GM12873 (cell line): ENCODE measurements at regions not wholly inside any gene's neighbourhood (a gene's known extent, or its start where the extent isn't known, plus 50 kb on each side); places are given as distances from the start of the nearest gene placed in this dataset.

ENCODE experiments used
- TF ChIP-seq, protein P1 (sequence below): IDR thresholded peaks from 2 replicates; pipeline ENCODE4 v1.5.1; 2012; ENCODE audit warnings: low read depth, mild to moderate bottlenecking, moderate library complexity, low read length, control low read depth; ENCODE audit not compliant: insufficient read depth; ENCODE audit errors: missing control alignments

DNA sequence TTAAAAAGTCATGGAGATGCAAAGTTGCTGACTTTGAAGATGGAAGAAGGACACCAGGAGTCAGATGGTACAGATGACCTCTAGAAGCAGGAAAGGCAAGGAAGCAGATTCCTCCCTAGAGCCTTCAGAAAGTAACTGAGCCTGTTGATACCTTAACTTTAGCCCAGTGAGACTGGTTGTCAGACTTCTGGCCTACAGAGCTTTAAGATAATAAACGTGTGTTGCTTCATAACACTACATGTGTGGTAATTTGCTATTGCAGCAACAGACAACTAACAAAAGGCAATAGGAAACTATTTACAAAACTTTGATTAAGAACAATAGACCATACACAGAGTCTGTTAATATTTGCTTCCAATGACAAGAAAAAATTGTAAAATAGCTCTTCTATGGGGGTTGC is 102.0 kb upstream of the USP38 start:
- TF ChIP-seq, protein P1, sequence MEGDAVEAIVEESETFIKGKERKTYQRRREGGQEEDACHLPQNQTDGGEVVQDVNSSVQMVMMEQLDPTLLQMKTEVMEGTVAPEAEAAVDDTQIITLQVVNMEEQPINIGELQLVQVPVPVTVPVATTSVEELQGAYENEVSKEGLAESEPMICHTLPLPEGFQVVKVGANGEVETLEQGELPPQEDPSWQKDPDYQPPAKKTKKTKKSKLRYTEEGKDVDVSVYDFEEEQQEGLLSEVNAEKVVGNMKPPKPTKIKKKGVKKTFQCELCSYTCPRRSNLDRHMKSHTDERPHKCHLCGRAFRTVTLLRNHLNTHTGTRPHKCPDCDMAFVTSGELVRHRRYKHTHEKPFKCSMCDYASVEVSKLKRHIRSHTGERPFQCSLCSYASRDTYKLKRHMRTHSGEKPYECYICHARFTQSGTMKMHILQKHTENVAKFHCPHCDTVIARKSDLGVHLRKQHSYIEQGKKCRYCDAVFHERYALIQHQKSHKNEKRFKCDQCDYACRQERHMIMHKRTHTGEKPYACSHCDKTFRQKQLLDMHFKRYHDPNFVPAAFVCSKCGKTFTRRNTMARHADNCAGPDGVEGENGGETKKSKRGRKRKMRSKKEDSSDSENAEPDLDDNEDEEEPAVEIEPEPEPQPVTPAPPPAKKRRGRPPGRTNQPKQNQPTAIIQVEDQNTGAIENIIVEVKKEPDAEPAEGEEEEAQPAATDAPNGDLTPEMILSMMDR = no peak

DNA sequence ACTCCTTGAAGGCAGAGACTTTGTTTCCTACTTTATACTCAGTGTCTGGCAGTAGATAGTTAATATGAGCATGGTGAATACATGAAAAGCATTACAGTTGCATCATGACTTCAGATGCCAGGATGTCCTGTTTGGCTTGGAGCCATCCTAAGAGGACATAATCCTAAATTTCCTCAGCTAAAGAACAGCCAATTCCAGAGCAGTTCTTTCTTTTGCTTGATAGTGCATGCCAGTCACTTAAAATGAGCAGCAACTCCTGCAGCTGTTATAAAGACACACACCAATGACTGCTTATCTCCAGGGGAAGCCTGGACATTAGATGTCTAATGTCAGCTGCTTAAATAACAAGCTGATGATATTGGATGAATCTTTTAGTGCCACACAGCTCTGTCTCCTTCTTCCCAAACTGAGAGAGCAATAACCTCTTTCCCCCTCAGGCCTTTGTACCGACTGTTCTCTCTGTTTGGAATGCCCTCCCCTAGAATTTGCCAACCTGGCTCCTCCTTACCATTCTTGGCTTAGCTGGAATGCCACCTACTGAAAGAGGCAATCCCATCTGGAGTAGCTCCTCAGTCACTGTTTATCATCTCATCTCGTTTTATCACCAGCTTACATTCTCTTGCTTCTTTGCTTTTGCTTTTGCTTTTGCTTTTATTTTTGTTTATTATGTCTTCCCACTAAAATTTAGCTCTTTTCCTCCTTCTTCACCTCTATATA is 100.8 kb upstream of the USP38 start:
- TF ChIP-seq, protein P1 = no peak

DNA sequence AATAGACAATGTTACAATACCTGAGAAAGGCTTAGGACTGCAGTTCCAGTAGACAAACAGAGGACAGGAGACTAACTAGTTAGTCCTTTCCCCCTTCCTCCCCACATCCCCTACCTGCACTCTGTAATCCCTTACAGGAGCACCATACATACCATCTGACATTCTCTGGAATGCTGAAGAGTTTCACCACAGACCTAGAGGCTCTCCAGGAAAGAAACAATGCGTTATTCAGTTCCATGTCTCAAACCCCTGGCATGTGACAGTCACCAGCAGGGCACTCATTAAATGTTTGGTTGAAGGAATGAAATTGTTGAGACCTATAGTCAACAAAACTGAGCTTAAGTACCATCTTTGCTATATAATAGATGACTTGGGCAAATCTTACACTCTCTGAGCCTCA is 100.2 kb upstream of the USP38 start:
- TF ChIP-seq, protein P1 = no peak

DNA sequence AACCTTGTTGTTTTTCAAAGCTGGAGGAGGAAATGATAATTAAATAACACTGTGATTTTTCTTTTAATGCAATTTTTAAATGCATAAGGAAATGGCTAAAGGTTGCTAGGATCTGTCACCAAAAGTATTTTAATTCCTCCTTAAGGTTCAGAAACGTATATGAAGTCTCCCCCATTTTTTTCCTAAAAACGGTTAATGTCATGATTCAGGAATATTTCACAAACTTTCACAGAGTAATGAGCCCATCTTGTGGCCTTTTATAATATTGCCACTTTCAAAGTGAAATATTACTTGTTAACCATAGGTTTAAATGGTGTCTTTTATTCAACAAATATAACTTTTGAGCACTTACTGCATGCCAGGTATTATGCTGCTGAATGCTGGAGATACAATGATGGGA is 99.5 kb upstream of the USP38 start:
- TF ChIP-seq, protein P1 = no peak

DNA sequence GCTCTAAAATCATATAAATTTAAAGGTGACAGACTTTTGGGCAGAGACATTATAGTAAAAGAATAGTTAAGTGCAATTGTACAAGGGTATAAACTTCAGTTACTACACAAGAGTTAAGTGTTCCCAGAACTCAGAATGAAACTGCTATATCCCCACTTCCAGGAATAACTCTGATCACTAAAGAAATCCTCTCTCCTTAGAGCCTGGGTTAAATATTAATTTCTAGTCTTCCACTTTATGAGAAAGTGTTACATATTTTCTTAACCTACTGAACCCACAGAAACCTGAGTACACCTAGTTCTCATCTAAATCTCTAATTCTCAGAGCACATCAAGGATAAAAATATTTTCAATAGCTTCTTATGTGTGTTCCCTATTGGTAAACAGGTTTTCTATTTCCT is 99.1 kb upstream of the USP38 start:
- TF ChIP-seq, protein P1 = no peak

DNA sequence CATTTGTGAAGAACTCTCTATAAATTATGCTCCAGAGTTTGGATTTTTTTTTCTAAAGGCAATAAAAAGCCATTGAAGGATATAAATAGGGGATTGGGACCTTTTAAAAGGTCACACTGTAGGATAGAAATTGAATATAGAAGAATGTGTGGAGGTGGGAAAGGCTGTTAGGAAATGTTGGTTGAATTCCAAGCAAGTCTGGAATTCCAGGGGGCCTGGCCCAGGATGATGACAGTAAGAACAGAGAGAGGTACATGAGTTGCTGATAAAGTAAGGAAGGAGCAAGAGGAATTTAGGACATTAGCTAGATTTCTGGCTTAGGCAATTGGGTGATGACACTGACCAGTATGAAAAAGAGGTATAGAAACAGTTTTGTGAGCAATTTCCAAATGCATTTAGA is 95.4 kb upstream of the USP38 start:
- TF ChIP-seq, protein P1 = no peak

DNA sequence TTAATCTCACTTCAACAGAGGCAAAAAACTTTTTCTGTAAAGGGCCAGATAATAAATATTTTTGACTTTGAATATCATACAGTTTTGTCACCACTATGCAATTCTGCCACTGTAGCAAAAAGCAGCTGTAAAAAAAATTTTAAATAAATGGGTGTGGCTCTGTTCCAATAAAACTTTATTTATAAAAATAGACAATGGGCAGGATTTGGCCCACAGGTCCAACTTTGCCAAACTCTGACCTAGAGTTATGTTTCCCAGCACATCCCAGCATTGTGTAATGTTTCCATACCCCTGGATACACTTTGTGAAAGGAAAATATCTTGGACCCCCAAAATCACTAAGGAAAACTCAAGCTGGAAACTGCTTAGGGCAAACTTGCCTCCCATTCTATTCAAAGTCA is 94.9 kb upstream of the USP38 start:
- TF ChIP-seq, protein P1 = no peak

DNA sequence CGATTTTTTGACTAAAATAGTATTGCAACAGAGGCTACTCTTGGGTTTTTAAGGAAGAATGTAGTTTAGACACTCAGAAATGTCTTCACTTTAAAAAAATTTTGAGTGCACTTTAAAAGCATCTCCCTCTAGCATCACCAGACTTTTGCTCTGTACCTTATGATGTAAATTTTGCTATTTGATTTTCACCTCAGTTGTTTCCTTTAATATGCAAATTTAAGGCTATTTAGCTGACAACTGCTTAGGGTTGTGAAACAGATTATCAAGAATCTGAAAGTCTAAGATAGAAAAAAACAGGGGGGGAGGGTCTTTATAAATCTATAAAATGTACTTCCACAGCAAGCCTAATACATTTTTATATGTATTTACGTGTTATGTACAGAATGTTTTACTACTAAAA is 92.9 kb upstream of the USP38 start:
- TF ChIP-seq, protein P1 = no peak
